GM12865 (cell line): ENCODE measurements at regions not wholly inside any gene's neighbourhood (a gene's known extent, or its start where the extent isn't known, plus 50 kb on each side); places are given as distances from the start of the nearest gene placed in this dataset.

Source experiments
- DNase-seq: peaks from one replicate; pipeline ENCODE4 v3.0.0; 2010; ENCODE audit warnings: low read depth
- H3K4me3 ChIP-seq: 2 replicates; pipeline ENCODE4 v1.5.1; 2011; ENCODE audit warnings: mild to moderate bottlenecking, low read depth, low read length, control low read depth
- CTCF ChIP-seq: IDR thresholded peaks from 2 replicates; pipeline ENCODE4 v1.5.1; 2011; ENCODE audit warnings: low read length, control low read depth, low read depth, inconsistent platforms; ENCODE audit not compliant: insufficient read depth; ENCODE audit errors: missing control alignments

- TF ChIP-seq CTCF: no peak
- no peak for DNase-seq
- no peak overlapping the region for H3K4me3 ChIP-seq
Observed at GRCh38 chr5:2169850-2170760, 287.4 kb upstream of the IRX4 start.

GRCh38 chr5:2169430-2169808 lies 286.7 kb upstream of the IRX4 start:
- no peak overlapping the region for H3K4me3 ChIP-seq
- TF ChIP-seq CTCF: no peak
- no peak for DNase-seq

GRCh38 chr5:2168601-2169429 lies 286.1 kb upstream of the IRX4 start:
- no peak for TF ChIP-seq CTCF
- H3K4me3 ChIP-seq: no peak overlapping the region
- DNase-seq: no peak

- DNase-seq: no peak
- TF ChIP-seq CTCF: no peak
- no peak overlapping the region for H3K4me3 ChIP-seq
Observed at GRCh38 chr5:2167671-2168070, 284.9 kb upstream of the IRX4 start.

GRCh38 chr5:2166979-2167377 lies 284.3 kb upstream of the IRX4 start:
- no peak for TF ChIP-seq CTCF
- no peak overlapping the region for H3K4me3 ChIP-seq
- no peak for DNase-seq

GRCh38 chr5:2166306-2166978 lies 283.7 kb upstream of the IRX4 start:
- DNase-seq: no peak
- no peak for TF ChIP-seq CTCF
- H3K4me3 ChIP-seq: no peak overlapping the region
